ENCODE measurements at regions not wholly inside any gene's neighbourhood (a gene's known extent, or its start where the extent isn't known, plus 50 kb on each side); places are given as distances from the start of the nearest gene placed in this dataset.
"Not testable (repeated sequence)": the region's sequence is repeated elsewhere in the genome, so short reads cannot be mapped to it uniquely, and the experiment has no call there.

- DNase-seq, result no peak
These were observed 1387.2 kb downstream of the OLFM4 start for GRCh38 chr13:54415753-54416366.

GRCh38 chr13:54422946-54423345 lies 1394.3 kb downstream of the OLFM4 start:
- DNase-seq, result not testable (repeated sequence)

GRCh38 chr13:54424344-54424743 lies 1395.7 kb downstream of the OLFM4 start:
- no peak for DNase-seq

GRCh38 chr13:54433493-54434206 lies 1405.0 kb downstream of the OLFM4 start:
- no peak for DNase-seq

- DNase-seq, result not testable (repeated sequence)
These were observed 1412.3 kb downstream of the OLFM4 start for GRCh38 chr13:54440853-54441400.

GRCh38 chr13:54445453-54445852 lies 1416.8 kb downstream of the OLFM4 start:
- no peak for DNase-seq

GRCh38 chr13:54445865-54446264 lies 1417.3 kb downstream of the OLFM4 start:
- DNase-seq, result no peak

- DNase-seq, result no peak
These were observed 1421.3 kb downstream of the OLFM4 start for GRCh38 chr13:54449922-54450321.

- no peak for DNase-seq
These were observed 1455.6 kb downstream of the OLFM4 start for GRCh38 chr13:54484166-54484565.

- DNase-seq, result no peak
These were observed 1458.0 kb downstream of the OLFM4 start for GRCh38 chr13:54486421-54487166.

- DNase-seq, result no peak
These were observed 1460.7 kb downstream of the OLFM4 start for GRCh38 chr13:54489359-54489758.

GRCh38 chr13:54492995-54493394 lies 1464.4 kb downstream of the OLFM4 start:
- no peak for DNase-seq

GRCh38 chr13:54511366-54511765 lies 1482.8 kb downstream of the OLFM4 start:
- no peak for DNase-seq

GRCh38 chr13:54513254-54513653 lies 1484.6 kb downstream of the OLFM4 start:
- no peak for DNase-seq

- DNase-seq, result no peak
These were observed 1507.5 kb downstream of the OLFM4 start for GRCh38 chr13:54536112-54536511.

GRCh38 chr13:54563286-54563685 lies 1534.7 kb downstream of the OLFM4 start:
- DNase-seq, result no peak

- not testable (repeated sequence) for DNase-seq
These were observed 1543.4 kb downstream of the OLFM4 start for GRCh38 chr13:54572037-54572436.

- DNase-seq, result no peak
These were observed 1544.6 kb downstream of the OLFM4 start for GRCh38 chr13:54573186-54573585.

GRCh38 chr13:54574791-54575190 lies 1546.2 kb downstream of the OLFM4 start:
- DNase-seq, result no peak

GRCh38 chr13:54591540-54591939 lies 1562.9 kb downstream of the OLFM4 start:
- DNase-seq, result no peak

- DNase-seq, result no peak
These were observed 1563.6 kb downstream of the OLFM4 start for GRCh38 chr13:54592201-54592600.

GRCh38 chr13:54593504-54593903 lies 1564.9 kb downstream of the OLFM4 start:
- DNase-seq, result no peak

GRCh38 chr13:54597540-54598088 lies 1569.0 kb downstream of the OLFM4 start:
- DNase-seq, result no peak

Data from T-helper 1 cell (primary cell).